Neuronal stem cell (in vitro differentiated cells): ENCODE measurements at regions not wholly inside any gene's neighbourhood (a gene's known extent, or its start where the extent isn't known, plus 50 kb on each side); places are given as distances from the start of the nearest gene placed in this dataset.

Experiments used
- DNase-seq: peaks from one replicate; pipeline ENCODE4 v3.0.0-alpha.2; 2013; ENCODE audit warnings: low spot score
- H2AFZ ChIP-seq: one replicate; pipeline ENCODE4 v1.6.1; 2013; ENCODE audit warnings: mild to moderate bottlenecking, low read length, inconsistent platforms
- H2AK5ac ChIP-seq: 2 replicates; pipeline ENCODE4 v1.6.1; 2013; ENCODE audit warnings: low read depth, mild to moderate bottlenecking, inconsistent platforms, low read length, moderate library complexity, mixed read lengths
- H2BK120ac ChIP-seq: 2 replicates; pipeline ENCODE4 v1.6.1; 2013; ENCODE audit warnings: low read depth, mild to moderate bottlenecking, inconsistent platforms, low read length, moderate library complexity, mixed read lengths
- H2BK12ac ChIP-seq: one replicate; pipeline ENCODE4 v1.6.1; 2013; ENCODE audit warnings: low read length, inconsistent platforms
- H2BK15ac ChIP-seq: 2 replicates; pipeline ENCODE4 v1.6.1; 2013; ENCODE audit warnings: mild to moderate bottlenecking, low read length, inconsistent platforms, mixed read lengths
- H2BK5ac ChIP-seq: one replicate; pipeline ENCODE4 v1.6.1; 2013; ENCODE audit warnings: inconsistent platforms, mild to moderate bottlenecking, low read length, moderate library complexity
- H3K14ac ChIP-seq: one replicate; pipeline ENCODE4 v1.6.1; 2013; ENCODE audit warnings: low read length, inconsistent platforms
- H3K18ac ChIP-seq: 2 replicates; pipeline ENCODE4 v1.6.1; 2013; ENCODE audit warnings: low read length, inconsistent platforms
- H3K23ac ChIP-seq: 2 replicates; pipeline ENCODE4 v1.6.1; 2013; ENCODE audit warnings: low read depth, mild to moderate bottlenecking, mixed read lengths, low read length, inconsistent platforms; ENCODE audit not compliant: poor library complexity
- H3K27ac ChIP-seq: replicated peaks from 3 replicates; pipeline ENCODE4 v1.5.1; 2013; ENCODE audit warnings: low read length, inconsistent platforms
- H3K27me3 ChIP-seq, 3 experiments: 2 replicates each; pipeline ENCODE4 v1.6.1; 2013; ENCODE audit warnings: low read length in 3 of 3, mild to moderate bottlenecking in 2 of 3, inconsistent platforms in 1 of 3, low read depth in 1 of 3, mixed read lengths in 1 of 3, moderate library complexity in 1 of 3; ENCODE audit not compliant: control insufficient read depth in 3 of 3, insufficient read depth in 3 of 3
- H3K36me3 ChIP-seq, 2 donors: replicated peaks in 1 of 2; 2 replicates each; pipeline ENCODE4 v1.6.1; 2013; ENCODE audit warnings: low read length in 2 of 2; ENCODE audit not compliant: control insufficient read depth in 2 of 2, insufficient read depth in 2 of 2
- H3K4ac ChIP-seq: 2 replicates; pipeline ENCODE4 v1.6.1; 2013; ENCODE audit warnings: inconsistent platforms, mild to moderate bottlenecking, low read length, moderate library complexity
- H3K4me1 ChIP-seq, 2 donors: 1 replicate in 1 of 2; 2 replicates in 1 of 2; pipeline ENCODE4 v1.6.1; 2013; ENCODE audit warnings: low read length in 2 of 2, low read depth in 1 of 2; ENCODE audit not compliant: control insufficient read depth in 2 of 2, insufficient read depth in 1 of 2
- H3K4me2 ChIP-seq: one replicate; pipeline ENCODE4 v1.6.1; 2013; ENCODE audit warnings: mild to moderate bottlenecking, low read length, inconsistent platforms; ENCODE audit not compliant: insufficient read depth, poor library complexity, severe bottlenecking
- H3K4me3 ChIP-seq, 2 donors: 2 replicates each; pipeline ENCODE4 v1.5.1; 2013; ENCODE audit warnings: low read length in 2 of 2, mild to moderate bottlenecking in 2 of 2, inconsistent platforms in 1 of 2, moderate library complexity in 1 of 2
- H3K79me1 ChIP-seq: one replicate; pipeline ENCODE4 v1.6.1; 2013; ENCODE audit warnings: low read depth, mild to moderate bottlenecking, inconsistent platforms, low read length, moderate library complexity
- H3K9ac ChIP-seq: one replicate; pipeline ENCODE4 v1.6.1; 2013; ENCODE audit warnings: mild to moderate bottlenecking, low read depth, low read length, inconsistent platforms; ENCODE audit not compliant: poor library complexity
- H3K9me3 ChIP-seq, 2 donors: replicated peaks in 1 of 2; 2 replicates each; pipeline versions ENCODE3 to v1.6.1; 2013; ENCODE audit warnings: low read length in 2 of 2, mild to moderate bottlenecking in 2 of 2, inconsistent platforms in 1 of 2, low read depth in 1 of 2, mixed read lengths in 1 of 2, moderate library complexity in 1 of 2; ENCODE audit not compliant: control insufficient read depth in 2 of 2, insufficient read depth in 1 of 2
- H4K8ac ChIP-seq: one replicate; pipeline ENCODE4 v1.6.1; 2013; ENCODE audit warnings: low read depth, mild to moderate bottlenecking, inconsistent platforms, low read length, moderate library complexity
- H4K91ac ChIP-seq: one replicate; pipeline ENCODE4 v1.6.1; 2013; ENCODE audit warnings: low read length, low read depth, mild to moderate bottlenecking, inconsistent platforms; ENCODE audit not compliant: poor library complexity
- WGBS, 2 donors: extraction: QIAGEN DNeasy Blood & Tissue Kit; methylation state at CpG; one replicate each; pipeline ENCODE4 v1.1.7; 2013; ENCODE audit warnings: missing lambda C conversion rate in 2 of 2, mixed read lengths in 1 of 2; ENCODE audit not compliant: insufficient read length in 2 of 2, insufficient replicate concordance in 1 of 2; ENCODE audit errors: extremely low coverage in 2 of 2; 5-methylcytosine and 5-hydroxymethylcytosine counted together

GRCh38 chr11:119789766-119790407 lies 60.9 kb upstream of the NECTIN1 start:
- H2AFZ ChIP-seq = no peak overlapping the region
- no peak overlapping the region for H3K4ac ChIP-seq
- peak overlapping the region; percentile 42 for H2AK5ac ChIP-seq
- H2BK12ac ChIP-seq = peak overlapping the region; percentile 24
- H3K14ac ChIP-seq = no peak overlapping the region
- peaks cover 6 to 21% of the 10 kb centered on the region in 2 donors for H3K4me1 ChIP-seq
- H4K91ac ChIP-seq = no peak overlapping the region
- H4K8ac ChIP-seq = no peak overlapping the region
- H3K27ac ChIP-seq = no peak overlapping the region
- no peak overlapping the region for H2BK15ac ChIP-seq
- no peaks in the 10 kb centered on the region for H3K9me3 ChIP-seq
- H3K36me3 ChIP-seq = no peaks in the 10 kb centered on the region
- peak overlapping the region; percentile 12 for H3K18ac ChIP-seq
- H3K79me1 ChIP-seq = no peaks in the 10 kb centered on the region
- DNase-seq = no peak
- no peak overlapping the region for H3K4me2 ChIP-seq
- no CpG with 5 or more reads among the region's 11 CpGs for WGBS, 2 donors
- H2BK120ac ChIP-seq = no peak overlapping the region
- no peak overlapping the region for H2BK5ac ChIP-seq
- H3K4me3 ChIP-seq = no peak overlapping the region
- H3K23ac ChIP-seq = no peak overlapping the region
- no peak overlapping the region for H3K9ac ChIP-seq
- peaks cover 0 to 28% (median 8%) of the 10 kb centered on the region in 3 experiments for H3K27me3 ChIP-seq

DNA sequence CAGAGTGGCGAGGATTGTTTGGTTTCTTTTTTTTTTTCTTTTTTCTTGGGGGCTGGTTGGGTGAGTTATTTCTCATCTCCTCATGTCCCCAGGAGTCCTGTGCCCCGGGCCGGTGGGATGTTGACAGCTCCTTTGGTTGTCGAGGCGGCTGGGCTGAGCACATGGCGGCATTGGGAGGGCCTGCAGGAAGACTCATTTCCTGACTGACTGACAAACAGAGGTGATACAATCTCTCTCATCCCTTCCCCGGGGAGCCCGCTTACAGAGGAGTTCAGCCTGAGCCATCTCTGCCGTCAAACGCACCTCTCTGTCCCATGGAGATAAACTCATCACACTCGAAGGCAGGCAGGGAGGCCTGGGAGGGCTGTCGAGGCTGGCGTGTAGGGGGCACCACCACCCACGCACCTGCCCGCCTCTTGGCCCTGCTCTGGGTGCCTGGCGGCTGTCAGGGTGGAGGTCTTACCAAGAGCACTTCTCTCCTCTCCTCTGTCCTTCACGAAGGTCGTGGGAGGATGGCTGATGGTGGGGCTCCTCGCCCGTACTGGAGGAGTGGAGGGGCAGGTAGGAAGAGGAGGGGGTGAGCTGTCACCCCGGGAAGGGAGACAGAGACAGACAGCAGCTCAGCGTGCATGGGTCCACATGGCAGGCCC lies 60.0 kb upstream of the NECTIN1 start:
- Histone ChIP-seq H3K79me1 (no peaks in the 10 kb centered on the region), H3K4me3 (no peak overlapping the region), H2BK120ac (no peak overlapping the region), H3K4me1 (peaks cover 6 to 19% of the 10 kb centered on the region in 2 donors), H3K23ac (no peak overlapping the region), H2AK5ac (peak overlapping the region; percentile 42), H2AFZ (no peak overlapping the region), H3K14ac (no peak overlapping the region), H4K91ac (no peak overlapping the region), H3K18ac (peak overlapping the region; percentile 80), H4K8ac (no peak overlapping the region), H2BK15ac (peak overlapping the region; percentile 56), H3K27me3 (peaks cover 0 to 29% (median 2%) of the 10 kb centered on the region in 3 experiments), H3K9ac (no peak overlapping the region), H2BK5ac (no peak overlapping the region), H3K27ac (no peak overlapping the region), H3K4ac (no peak overlapping the region), H3K9me3 (no peaks in the 10 kb centered on the region), H2BK12ac (peak overlapping the region; percentile 91), H3K36me3 (no peaks in the 10 kb centered on the region), H3K4me2 (no peak overlapping the region)
- no CpG with 5 or more reads among the region's 22 CpGs for WGBS, 2 donors
- DNase-seq = no peak

DNA sequence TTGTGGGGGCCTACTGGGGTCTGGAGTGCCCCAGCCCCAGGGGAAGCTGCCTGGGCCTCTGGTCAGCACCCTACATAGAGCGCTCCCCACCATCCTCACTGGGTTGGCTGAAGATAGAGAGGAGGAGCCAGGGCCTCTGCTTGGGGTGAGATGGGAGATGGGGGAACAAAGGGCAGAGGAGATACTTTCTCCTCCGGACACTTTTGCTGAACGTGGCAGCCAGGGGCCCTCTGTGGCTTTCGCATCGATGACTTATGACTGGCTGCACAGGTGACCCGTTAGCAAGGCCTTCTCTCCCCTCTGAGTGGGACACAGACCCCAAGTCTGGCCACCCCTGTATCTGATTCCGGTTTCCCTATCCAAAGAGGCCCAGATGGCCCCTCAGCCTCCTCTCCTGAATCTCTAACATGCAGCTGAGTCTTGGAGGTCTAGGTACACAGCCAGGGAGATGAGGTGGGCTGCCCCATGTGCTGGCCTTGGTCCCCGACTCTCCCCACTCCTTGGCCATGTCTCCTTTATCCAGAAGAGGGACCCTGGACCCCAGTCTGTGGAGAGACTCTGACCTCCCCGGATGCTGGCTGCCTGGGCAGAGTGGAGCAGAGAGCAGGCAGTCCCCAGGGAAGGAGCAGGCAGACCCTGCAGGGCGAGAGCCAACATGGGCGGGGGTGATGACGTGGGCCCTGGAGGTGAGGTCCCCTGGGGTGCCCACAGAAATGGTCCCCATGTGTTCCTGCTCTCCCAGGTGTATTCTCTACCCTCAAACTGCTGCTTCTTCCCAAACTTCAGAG lies 59.3 kb upstream of the NECTIN1 start:
- no peak overlapping the region for H2BK120ac ChIP-seq
- no peak overlapping the region for H2BK15ac ChIP-seq
- H3K9ac ChIP-seq = no peak overlapping the region
- peaks cover 0 to 29% (median 2%) of the 10 kb centered on the region in 3 experiments for H3K27me3 ChIP-seq
- H3K14ac ChIP-seq = no peak overlapping the region
- no peak overlapping the region for H3K27ac ChIP-seq
- no peak overlapping the region for H3K23ac ChIP-seq
- H2BK5ac ChIP-seq = no peak overlapping the region
- H3K4me2 ChIP-seq = no peak overlapping the region
- no peak overlapping the region for H3K4me3 ChIP-seq
- WGBS, 2 donors = no CpG with 5 or more reads among the region's 12 CpGs
- no peaks in the 10 kb centered on the region for H3K9me3 ChIP-seq
- no peak for DNase-seq
- H3K4ac ChIP-seq = no peak overlapping the region
- H3K18ac ChIP-seq = peak overlapping the region; percentile 15
- no peaks in the 10 kb centered on the region for H3K36me3 ChIP-seq
- H2AFZ ChIP-seq = no peak overlapping the region
- H2BK12ac ChIP-seq = no peak overlapping the region
- no peak overlapping the region for H4K91ac ChIP-seq
- no peak overlapping the region for H4K8ac ChIP-seq
- H2AK5ac ChIP-seq = peak overlapping the region; percentile 33
- peaks cover 6 to 17% of the 10 kb centered on the region in 2 donors for H3K4me1 ChIP-seq
- H3K79me1 ChIP-seq = no peaks in the 10 kb centered on the region

DNA sequence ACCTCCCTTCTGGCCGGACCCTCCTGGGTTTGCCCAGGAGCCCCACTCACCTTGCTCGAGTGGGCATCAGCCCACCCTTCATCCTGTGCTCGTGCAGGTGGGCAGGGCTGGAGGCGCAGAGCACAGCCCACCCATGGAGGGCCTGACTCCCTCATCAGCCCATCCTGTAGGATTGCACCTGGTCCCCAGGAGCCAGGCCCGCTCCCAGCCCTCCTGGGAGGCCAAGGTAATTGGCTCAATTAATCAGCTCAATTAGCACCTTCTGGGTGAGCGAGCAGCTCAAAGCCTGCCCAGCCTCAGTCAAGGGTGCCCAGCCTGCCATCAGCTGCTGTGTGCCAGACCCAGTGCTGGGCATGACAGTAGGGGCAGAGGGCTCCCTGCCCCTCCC lies 58.1 kb upstream of the NECTIN1 start:
- no peak overlapping the region for H3K4me2 ChIP-seq
- WGBS, 2 donors = no CpG with 5 or more reads among the region's 6 CpGs
- H3K4me3 ChIP-seq = no peak overlapping the region
- no peak for DNase-seq
- peak overlapping the region; percentile 21 for H3K9ac ChIP-seq
- H3K4me1 ChIP-seq = peaks cover 6 to 17% of the 10 kb centered on the region in 2 donors
- no peak overlapping the region for H2BK5ac ChIP-seq
- no peak overlapping the region for H3K4ac ChIP-seq
- H3K14ac ChIP-seq = no peak overlapping the region
- no peak overlapping the region for H2BK12ac ChIP-seq
- no peaks in the 10 kb centered on the region for H3K9me3 ChIP-seq
- no peak overlapping the region for H2BK120ac ChIP-seq
- no peaks in the 10 kb centered on the region for H3K36me3 ChIP-seq
- H3K18ac ChIP-seq = no peak overlapping the region
- H3K27ac ChIP-seq = no peak overlapping the region
- H3K23ac ChIP-seq = no peak overlapping the region
- H4K8ac ChIP-seq = no peak overlapping the region
- H3K79me1 ChIP-seq = no peaks in the 10 kb centered on the region
- H4K91ac ChIP-seq = no peak overlapping the region
- no peak overlapping the region for H2AFZ ChIP-seq
- H2BK15ac ChIP-seq = no peak overlapping the region
- peaks cover 0 to 34% (median 2%) of the 10 kb centered on the region in 3 experiments for H3K27me3 ChIP-seq
- peak overlapping the region; percentile 53 for H2AK5ac ChIP-seq
